H1 (cell line): ENCODE measurements at regions not wholly inside any gene's neighbourhood (a gene's known extent, or its start where the extent isn't known, plus 50 kb on each side); places are given as distances from the start of the nearest gene placed in this dataset.

Source experiments
- ATF3 ChIP-seq: IDR thresholded peaks from 2 replicates; pipeline ENCODE4 v1.6.1; 2011; ENCODE audit warnings: low read depth, mild to moderate bottlenecking, low read length; ENCODE audit not compliant: insufficient read depth
- POLR2A ChIP-seq, 2 experiments: IDR thresholded peaks; 1 replicate in 1 of 2; 2 replicates in 1 of 2; pipeline ENCODE4 v1.6.1; 2011; ENCODE audit warnings: low read depth in 2 of 2, low read length in 2 of 2, mild to moderate bottlenecking in 2 of 2; ENCODE audit errors: control extremely low read depth in 1 of 2
- POLR2AphosphoS5 ChIP-seq: IDR thresholded peaks from 2 replicates; pipeline ENCODE4 v1.6.1; 2011; ENCODE audit warnings: low read depth, low read length
- SP1 ChIP-seq: IDR thresholded peaks from 2 replicates; pipeline ENCODE4 v1.6.1; 2011; ENCODE audit warnings: low read depth, low read length

GRCh38 chr6:146950351-146950835, 253.8 kb upstream of the STXBP5 start:
- TF ChIP-seq SP1, result no peak
- TF ChIP-seq ATF3, result no peak
- no peak for TF ChIP-seq POLR2AphosphoS5
- TF ChIP-seq POLR2A (IDR thresholded peaks at IDR 0.05; ENCODE audit: control extremely low read depth in 1 of 2, low read depth in 2 of 2, low read length in 2 of 2), result no peak
